ENCODE measurements at regions not wholly inside any gene's neighbourhood (a gene's known extent, or its start where the extent isn't known, plus 50 kb on each side); places are given as distances from the start of the nearest gene placed in this dataset.
"Not testable (repeated sequence)": the region's sequence is repeated elsewhere in the genome, so short reads cannot be mapped to it uniquely, and the experiment has no call there.

GRCh38 chrX:38943120-38943519 lies 141.9 kb downstream of the MID1IP1 start:
- DNase-seq: no peak

DNA sequence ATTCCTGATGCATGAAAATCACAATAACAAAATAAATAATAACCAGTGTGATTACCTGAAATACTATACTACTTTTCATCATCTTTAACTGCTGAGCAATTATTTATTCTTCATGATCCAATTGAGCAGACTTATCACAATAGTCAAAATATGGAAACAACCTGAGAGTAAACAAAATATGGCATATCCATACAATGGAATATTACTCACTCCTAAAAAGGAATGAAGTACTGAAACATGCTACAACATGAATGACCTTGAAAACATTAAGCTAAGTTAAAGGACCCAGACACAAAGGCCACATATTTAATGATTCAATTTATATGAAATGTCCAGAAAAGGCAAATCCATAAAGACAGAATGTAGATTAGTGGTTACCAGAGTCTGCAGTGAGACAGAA lies 146.8 kb downstream of the MID1IP1 start:
- no peak for DNase-seq

- no peak for DNase-seq
Measured at GRCh38 chrX:38954520-38954919, 153.3 kb downstream of the MID1IP1 start.

- DNase-seq: no peak
Measured at GRCh38 chrX:38959736-38960135, 158.5 kb downstream of the MID1IP1 start.

- DNase-seq: no peak
Measured at GRCh38 chrX:38960137-38960536, 158.9 kb downstream of the MID1IP1 start.

- no peak for DNase-seq
Measured at GRCh38 chrX:38961936-38962335, 160.7 kb downstream of the MID1IP1 start.

DNA sequence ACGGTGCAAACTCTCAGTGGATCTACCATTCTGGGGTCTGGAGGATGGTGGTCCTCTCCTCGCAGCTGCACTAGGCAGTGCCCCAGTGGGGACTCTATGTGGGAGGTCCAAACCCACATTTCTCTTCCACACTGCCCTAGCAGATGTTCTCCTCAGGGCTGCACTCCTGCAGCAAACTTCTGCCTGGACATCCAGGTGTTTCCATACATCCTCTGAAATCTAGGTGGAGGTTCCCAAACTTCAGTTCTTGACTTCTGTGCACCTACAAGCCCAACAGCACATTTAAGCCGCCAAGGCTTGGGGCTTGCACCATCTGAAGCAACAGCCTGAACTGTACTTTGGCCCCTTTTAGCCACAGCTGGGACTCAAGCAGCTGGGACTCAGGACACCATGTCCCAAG lies 162.0 kb downstream of the MID1IP1 start:
- not testable (repeated sequence) for DNase-seq

- no peak for DNase-seq
Measured at GRCh38 chrX:38965888-38966287, 164.6 kb downstream of the MID1IP1 start.

DNA sequence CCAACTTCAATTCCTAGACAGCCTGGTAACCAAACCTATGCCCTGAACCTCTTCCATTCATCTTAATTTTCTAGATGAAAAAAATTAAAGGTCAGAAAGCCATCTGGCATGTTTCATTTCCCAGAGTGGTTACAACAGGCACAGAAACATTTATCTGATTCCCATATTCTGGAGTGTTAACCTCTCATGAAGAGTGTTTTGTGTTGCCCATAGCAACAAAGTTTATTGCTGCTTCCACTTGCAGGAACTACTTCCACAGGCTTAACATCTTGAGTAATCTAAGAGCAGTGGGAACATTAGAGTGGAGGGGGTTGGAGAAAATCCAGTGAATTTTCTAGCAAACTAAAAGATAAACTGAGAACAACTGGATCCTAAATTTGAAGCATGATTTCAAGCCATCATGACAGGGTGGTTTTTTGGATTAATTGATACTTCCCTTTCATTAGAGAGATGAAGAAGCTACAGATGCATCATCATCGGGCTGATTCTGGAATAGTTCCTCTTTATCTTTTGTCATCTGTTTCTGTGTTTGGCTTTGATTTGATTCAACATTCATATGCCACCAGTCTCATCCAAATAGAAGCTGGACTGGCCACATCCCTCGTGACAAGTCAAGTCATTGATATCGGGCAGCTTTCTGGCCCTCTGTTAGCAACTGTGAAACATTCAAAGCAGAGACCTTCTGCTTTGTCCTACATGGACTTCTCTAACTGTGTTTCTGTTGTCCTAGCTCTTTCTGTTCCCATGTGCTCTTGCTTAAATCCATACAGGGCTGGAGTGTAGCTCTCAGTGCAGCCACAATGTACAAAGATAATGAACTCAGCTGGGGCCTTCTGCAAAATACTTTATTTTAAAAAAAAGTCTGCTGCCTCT lies 167.3 kb downstream of the MID1IP1 start:
- no peak for DNase-seq

DNA sequence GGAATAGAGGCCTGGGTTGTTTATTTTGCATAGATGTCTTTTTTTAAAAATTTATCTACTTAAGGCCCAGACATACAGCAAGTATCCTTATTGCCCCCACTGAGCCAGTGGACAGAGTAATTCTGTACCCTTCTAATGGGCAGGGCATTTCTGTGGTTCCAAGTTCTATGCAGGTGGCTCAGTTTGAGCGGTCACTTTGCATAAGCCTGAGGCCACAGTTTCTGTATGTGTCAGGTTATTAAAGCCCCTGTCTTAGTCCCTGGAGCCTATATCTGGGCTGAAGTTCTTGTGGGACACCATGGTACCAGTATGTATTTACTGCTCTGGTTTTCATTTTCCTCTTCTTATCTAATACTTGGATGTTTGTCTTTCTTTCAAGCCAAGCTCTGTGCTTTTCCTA lies 168.8 kb downstream of the MID1IP1 start:
- no peak for DNase-seq

- no peak for DNase-seq
Measured at GRCh38 chrX:38970845-38971244, 169.6 kb downstream of the MID1IP1 start.

DNA sequence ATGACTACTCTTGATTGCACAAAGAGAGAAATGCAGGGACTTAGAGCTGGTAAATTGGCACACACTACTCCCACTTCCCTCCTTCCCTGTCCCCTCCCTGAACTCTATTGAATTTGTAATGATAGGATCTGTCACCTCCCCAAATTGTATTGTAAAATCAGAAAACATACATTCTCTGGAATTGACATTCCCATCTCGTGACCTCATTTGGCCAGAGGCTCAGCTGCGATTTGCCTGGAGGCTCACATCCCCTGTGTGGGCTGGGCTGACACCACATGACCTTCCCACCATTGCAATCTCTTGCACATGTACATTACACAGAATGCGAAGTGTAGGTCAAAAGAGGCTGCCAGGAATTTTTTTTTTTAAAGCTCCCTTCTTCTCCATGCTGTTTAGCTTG lies 172.1 kb downstream of the MID1IP1 start:
- peak; percentile 40 for DNase-seq

DNA sequence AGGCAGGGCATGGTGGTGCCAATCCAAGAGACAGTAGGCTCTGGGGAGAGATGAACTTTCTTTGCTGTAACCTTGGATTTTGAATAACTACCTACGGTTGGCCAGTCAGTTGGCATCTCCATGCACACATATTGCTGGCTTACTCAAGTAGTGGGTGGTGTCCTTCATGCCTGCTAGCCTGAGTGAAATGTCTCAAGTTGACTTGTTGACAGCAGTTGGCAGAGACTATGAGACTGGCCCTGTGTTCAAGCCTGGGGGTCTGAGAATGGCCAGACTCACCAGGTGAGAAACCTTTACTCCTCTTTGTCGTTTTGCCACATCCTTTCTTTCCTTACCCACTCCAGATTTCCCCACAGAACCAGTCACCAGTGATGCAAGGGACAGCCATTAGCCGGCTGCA lies 173.3 kb downstream of the MID1IP1 start:
- DNase-seq: no peak

GRCh38 chrX:38975368-38975942 lies 174.2 kb downstream of the MID1IP1 start:
- DNase-seq: no peak

- no peak for DNase-seq
Measured at GRCh38 chrX:38982370-38982769, 181.1 kb downstream of the MID1IP1 start.

GRCh38 chrX:38982843-38983242 lies 181.6 kb downstream of the MID1IP1 start:
- no peak for DNase-seq

DNA sequence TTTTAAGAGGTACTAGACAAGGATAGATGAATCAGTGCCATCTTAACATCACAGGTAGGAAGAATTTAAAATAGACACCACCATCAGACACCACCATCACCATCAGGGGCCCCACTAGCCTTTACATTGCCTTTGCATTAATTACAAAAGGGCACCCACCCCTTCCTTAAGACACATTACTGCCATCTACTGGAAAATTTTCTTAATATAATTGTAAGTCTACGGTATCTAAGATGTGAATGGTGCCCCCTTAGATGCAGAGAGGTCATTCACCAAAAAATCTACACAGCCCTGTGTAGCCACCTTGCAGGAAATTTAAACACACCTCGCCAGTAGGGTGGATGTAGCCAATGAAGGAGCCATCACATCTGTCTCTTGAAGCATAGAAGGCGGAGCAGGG lies 184.1 kb downstream of the MID1IP1 start:
- DNase-seq: no peak

GRCh38 chrX:38985945-38986344 lies 184.7 kb downstream of the MID1IP1 start:
- DNase-seq: no peak

- no peak for DNase-seq
Measured at GRCh38 chrX:38986586-38986985, 185.3 kb downstream of the MID1IP1 start.

GRCh38 chrX:38987198-38987651 lies 186.0 kb downstream of the MID1IP1 start:
- no peak for DNase-seq

GRCh38 chrX:38988301-38988700 lies 187.0 kb downstream of the MID1IP1 start:
- DNase-seq: no peak

DNA sequence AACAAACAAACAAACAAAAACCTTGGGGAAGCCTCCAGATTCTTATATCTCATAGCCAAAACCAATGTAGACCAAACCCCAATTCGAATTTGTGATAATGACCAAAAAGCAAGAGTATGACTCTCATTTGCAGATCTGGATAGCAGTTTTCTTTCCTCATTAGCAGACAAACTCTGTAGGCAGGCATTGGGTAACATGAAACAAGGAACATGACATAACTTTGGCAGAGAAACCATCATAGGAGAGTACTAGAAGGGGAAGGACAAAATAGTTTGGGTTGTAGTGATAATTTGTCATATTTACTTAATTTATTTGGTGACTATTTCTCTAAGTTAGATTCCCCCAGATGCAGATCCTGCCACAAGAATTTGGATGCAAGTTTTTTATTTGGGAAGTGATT lies 187.8 kb downstream of the MID1IP1 start:
- no peak for DNase-seq

DNA sequence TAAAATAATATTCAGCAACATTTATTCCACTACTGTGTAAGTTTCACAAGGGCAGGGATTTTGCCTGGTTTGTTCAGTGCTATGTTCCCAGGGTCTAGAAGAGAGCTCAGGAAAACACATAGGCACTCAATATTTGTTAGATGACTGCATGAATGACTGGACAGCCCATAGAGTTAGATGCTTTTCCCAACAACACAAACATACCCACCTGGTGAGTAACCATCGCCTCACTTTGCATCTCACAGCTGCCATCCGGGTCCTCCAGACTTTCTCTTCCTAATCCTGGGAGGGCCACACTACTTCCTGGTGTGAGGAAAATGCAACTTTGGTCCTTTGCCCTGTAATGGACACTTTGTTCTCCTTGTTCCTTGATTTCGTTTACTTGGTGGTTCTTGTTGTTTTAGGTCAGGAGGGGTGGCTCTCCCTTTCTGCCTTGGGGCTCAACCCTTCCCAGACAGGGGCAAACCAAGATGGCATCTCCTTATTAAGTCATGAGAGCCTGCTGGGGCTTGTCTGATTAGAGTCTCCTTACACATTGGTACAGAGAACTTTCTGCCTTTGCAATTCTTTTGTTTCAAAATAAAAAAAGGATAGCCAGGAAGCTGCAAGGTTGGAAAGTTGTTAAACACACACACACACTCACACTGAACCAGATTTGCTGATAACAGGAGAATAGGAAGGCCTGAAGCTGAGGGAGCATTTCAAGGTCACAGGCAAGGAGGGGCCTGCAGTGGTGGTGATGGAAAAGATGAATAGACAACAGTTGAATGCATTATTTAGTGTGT lies 190.6 kb downstream of the MID1IP1 start:
- DNase-seq: no peak
